GM12891 (cell line): ENCODE measurements at regions not wholly inside any gene's neighbourhood (a gene's known extent, or its start where the extent isn't known, plus 50 kb on each side); places are given as distances from the start of the nearest gene placed in this dataset.

Experiments
- PAX5 ChIP-seq: IDR thresholded peaks from 2 replicates; pipeline ENCODE4 v1.6.1; 2011; ENCODE audit warnings: low read length, moderate library complexity, mild to moderate bottlenecking; ENCODE audit not compliant: insufficient read depth, severe bottlenecking
- POLR2A ChIP-seq: IDR thresholded peaks from 2 replicates; pipeline ENCODE4 v1.6.1; 2011; ENCODE audit warnings: low read depth, low read length, control low read depth
- POLR2AphosphoS5 ChIP-seq: IDR thresholded peaks from 2 replicates; pipeline ENCODE4 v1.6.1; 2011; ENCODE audit warnings: low read depth, low read length, control low read depth
- POU2F2 ChIP-seq: IDR thresholded peaks from 2 replicates; pipeline ENCODE4 v1.6.1; 2011; ENCODE audit warnings: low read depth, mild to moderate bottlenecking, control low read depth, low read length, moderate library complexity
- SPI1 ChIP-seq: IDR thresholded peaks from 2 replicates; pipeline ENCODE4 v1.6.1; 2011; ENCODE audit warnings: low read depth, low read length, control low read depth
- TAF1 ChIP-seq: IDR thresholded peaks from 2 replicates; pipeline ENCODE4 v1.6.1; 2011; ENCODE audit warnings: low read depth, low read length, control low read depth

- TF ChIP-seq POLR2AphosphoS5, result no peak
- no peak for TF ChIP-seq POLR2A
- TF ChIP-seq TAF1, result no peak
- TF ChIP-seq PAX5, result no peak
- TF ChIP-seq SPI1, result no peak
- TF ChIP-seq POU2F2, result no peak
Measured at GRCh38 chr2:5370158-5370557, 322.0 kb upstream of the SOX11 start.
